HG03457 (cell line): ENCODE measurements at regions not wholly inside any gene's neighbourhood (a gene's known extent, or its start where the extent isn't known, plus 50 kb on each side); places are given as distances from the start of the nearest gene placed in this dataset.

Source experiments
- ATAC-seq: cut with Tn5 transposase; IDR thresholded peaks from one replicate; pipeline ENCODE4 v1.9.1; 2021; ENCODE audit warnings: moderate number of reproducible peaks; ENCODE audit not compliant: unreplicated experiment

DNA sequence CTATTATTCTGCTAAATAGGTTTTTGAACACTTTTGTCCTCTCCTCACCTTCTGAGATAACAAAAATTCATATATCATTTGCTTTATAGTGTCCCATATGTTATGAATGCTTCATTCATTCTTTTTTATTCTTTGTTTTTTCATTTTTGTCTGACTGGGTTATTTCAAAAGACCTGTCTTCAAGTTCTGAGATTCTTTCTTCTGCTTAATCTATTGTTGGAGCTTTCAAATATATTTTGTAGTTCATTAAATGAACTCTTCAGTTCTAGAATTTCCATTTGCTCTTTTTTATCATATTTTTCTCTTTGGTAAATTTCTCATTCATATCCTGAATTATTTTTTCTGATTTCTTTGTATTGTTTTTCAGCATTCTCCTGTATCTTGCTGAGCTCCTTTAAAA is 53.1 kb upstream of the SCIN start:
- ATAC-seq = no peak

DNA sequence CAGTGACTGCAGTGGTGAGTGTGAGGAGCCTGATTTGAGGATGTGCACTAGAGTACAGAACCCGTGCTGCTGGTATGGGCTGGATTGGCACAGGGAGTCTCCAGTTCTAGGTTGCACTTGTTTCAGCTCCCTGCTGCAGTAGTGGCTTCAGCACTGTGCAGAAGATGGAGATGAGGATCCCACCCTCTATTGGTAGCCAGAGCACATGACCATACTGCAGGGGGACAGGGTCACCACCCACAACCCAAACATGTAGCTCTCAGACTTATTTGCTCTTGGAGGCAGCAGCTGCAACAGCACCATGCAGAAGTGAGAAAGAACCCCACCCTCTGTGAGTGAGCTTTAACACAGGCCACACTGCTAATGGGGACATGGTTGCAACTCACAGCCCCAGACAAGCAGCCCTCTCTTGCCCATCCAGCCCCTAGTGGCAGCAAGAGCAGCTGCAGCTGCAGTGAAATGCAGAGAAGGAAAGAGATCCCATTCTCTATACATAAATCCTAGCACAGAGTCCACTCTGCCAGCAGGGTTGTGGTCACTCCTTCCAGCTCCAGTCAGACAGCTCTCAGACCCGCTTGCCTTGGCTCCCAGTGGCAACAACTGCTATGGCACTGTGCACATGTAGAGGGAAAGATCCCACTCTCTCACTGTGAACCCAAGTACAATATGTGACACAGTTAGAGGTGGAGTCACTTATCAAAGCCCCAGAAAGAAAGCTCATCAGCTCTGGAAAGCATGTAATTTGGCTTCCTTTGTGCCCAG is 51.4 kb upstream of the SCIN start:
- ATAC-seq = peak; percentile 91

DNA sequence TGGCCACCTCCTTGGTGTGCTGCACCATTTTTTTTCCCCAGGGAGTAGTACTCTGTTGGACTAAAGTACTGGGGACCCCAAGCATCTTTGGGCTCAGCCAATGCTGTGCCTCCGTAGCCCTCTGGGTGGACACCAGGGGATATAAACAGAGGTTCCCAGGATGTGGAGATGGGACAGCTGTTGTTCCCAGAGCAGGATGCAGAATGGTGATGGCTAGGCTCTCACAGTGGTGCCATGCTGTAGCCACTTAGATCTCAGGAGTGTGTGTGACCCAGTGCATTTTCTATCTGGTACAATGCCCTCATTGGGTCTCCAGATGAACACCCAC is 50.9 kb upstream of the SCIN start:
- peak; percentile 24 for ATAC-seq
